WTC11 (cell line): ENCODE measurements at regions not wholly inside any gene's neighbourhood (a gene's known extent, or its start where the extent isn't known, plus 50 kb on each side); places are given as distances from the start of the nearest gene placed in this dataset.

ENCODE experiments used
- ATAC-seq: fragments of 200-7000 bp; cut with Tn5 transposase; 2 replicates; pipeline ENCODE4 v1.10.0; 2021; ENCODE audit warnings: mild to moderate bottlenecking, moderate library complexity
- CTCF ChIA-PET: fragments of 300-600 bp; sonication (Branson Sonifier 250); formaldehyde crosslinking; loops from one replicate; lab custom pipeline; 2021; ENCODE audit warnings: antibody characterized with exemption; lab: Charles Lee
- POLR2A ChIA-PET: fragments of 350-600 bp; sonication (Branson Sonifier 250); formaldehyde crosslinking; loops from one replicate; lab custom pipeline; 2021; ENCODE audit warnings: antibody characterized with exemption; lab: Charles Lee
- DNase-seq: peaks from one replicate; pipeline ENCODE4 v3.0.0; 2021; ENCODE audit warnings: low spot score
- H3K27ac Mint-ChIP-seq: 2 replicates; pipeline ENCODE4 v1.8.0; 2021; ENCODE audit warnings: mixed read lengths
- H3K27me3 Mint-ChIP-seq: 2 replicates; pipeline ENCODE4 v1.8.0; 2021; ENCODE audit warnings: low read depth, mild to moderate bottlenecking, moderate library complexity, mixed read lengths
- H3K36me3 Mint-ChIP-seq: 2 replicates; pipeline ENCODE4 v1.8.0; 2021; ENCODE audit warnings: mixed read lengths
- H3K4me1 Mint-ChIP-seq: 2 replicates; pipeline ENCODE4 v1.8.0; 2022; ENCODE audit warnings: mixed read lengths
- H3K4me3 Mint-ChIP-seq: 2 replicates; pipeline ENCODE4 v1.8.0; 2021; ENCODE audit warnings: mild to moderate bottlenecking, moderate library complexity, mixed read lengths
- H3K9me3 Mint-ChIP-seq: 2 replicates; pipeline ENCODE4 v1.8.0; 2021; ENCODE audit warnings: mixed read lengths
- CBFB ChIP-seq: sonication (generic); formaldehyde crosslinking; IDR thresholded peaks from 2 replicates; pipeline ENCODE4 v1.8.1; 2022; ENCODE audit warnings: mild to moderate bottlenecking, low read depth, missing genetic modification reagents
- ESRRA ChIP-seq: sonication (generic); formaldehyde crosslinking; IDR thresholded peaks from 2 replicates; pipeline ENCODE4 v1.8.1; 2022; ENCODE audit warnings: mild to moderate bottlenecking, missing genetic modification reagents, borderline replicate concordance
- FOXK1 ChIP-seq: sonication (generic); formaldehyde crosslinking; IDR thresholded peaks from 2 replicates; pipeline ENCODE4 v1.8.0; 2022; ENCODE audit warnings: mild to moderate bottlenecking, moderate library complexity, missing genetic modification reagents
- FOXP1 ChIP-seq: sonication (generic); formaldehyde crosslinking; IDR thresholded peaks from 2 replicates; pipeline ENCODE4 v1.8.0; 2022; ENCODE audit warnings: missing genetic modification reagents, mild to moderate bottlenecking, moderate library complexity, borderline replicate concordance
- GRHL2 ChIP-seq: fragments of 250-450 bp; sonication (Bioruptor Pico); IDR thresholded peaks from 2 replicates; pipeline ENCODE4 v1.8.0; 2022; ENCODE audit warnings: mild to moderate bottlenecking, moderate library complexity; ENCODE audit not compliant: insufficient replicate concordance, severe bottlenecking
- IRF2 ChIP-seq: sonication (generic); formaldehyde crosslinking; IDR thresholded peaks from 2 replicates; pipeline ENCODE4 v1.8.0; 2022; ENCODE audit warnings: low read depth, missing genetic modification reagents, borderline replicate concordance
- MYBL2 ChIP-seq: sonication (generic); formaldehyde crosslinking; IDR thresholded peaks from 2 replicates; pipeline ENCODE4 v1.8.1; 2023; ENCODE audit warnings: mild to moderate bottlenecking, moderate library complexity, missing genetic modification reagents
- NFYB ChIP-seq: sonication (generic); formaldehyde crosslinking; conservative IDR thresholded peaks from 2 replicates; pipeline ENCODE4 v1.8.0; 2022; ENCODE audit warnings: low read depth, missing genetic modification reagents
- NR1H2 ChIP-seq: sonication (generic); formaldehyde crosslinking; IDR thresholded peaks from 2 replicates; pipeline ENCODE4 v1.9.0; 2021; ENCODE audit warnings: mild to moderate bottlenecking, moderate library complexity, missing genetic modification reagents
- PRRX2 ChIP-seq: fragments of 250-450 bp; sonication (Bioruptor Pico); IDR thresholded peaks from 2 replicates; pipeline ENCODE4 v1.8.0; 2021; ENCODE audit warnings: mild to moderate bottlenecking
- RORB ChIP-seq: fragments of 250-450 bp; sonication (Bioruptor Pico); IDR thresholded peaks from 2 replicates; pipeline ENCODE4 v1.9.0; 2021; ENCODE audit warnings: mild to moderate bottlenecking
- SMAD3 ChIP-seq: sonication (generic); formaldehyde crosslinking; IDR thresholded peaks from 2 replicates; pipeline ENCODE4 v1.8.0; 2022; ENCODE audit warnings: missing genetic modification reagents, mild to moderate bottlenecking, borderline replicate concordance
- SMAD4 ChIP-seq: sonication (generic); formaldehyde crosslinking; IDR thresholded peaks from 2 replicates; pipeline ENCODE4 v1.8.0; 2022; ENCODE audit warnings: mild to moderate bottlenecking, missing genetic modification reagents
- ZNF423 ChIP-seq: fragments of 250-450 bp; sonication (Bioruptor Pico); IDR thresholded peaks from 2 replicates; pipeline ENCODE4 v2.1.2; 2022; ENCODE audit warnings: mild to moderate bottlenecking, moderate library complexity
- ZNF671 ChIP-seq: fragments of 250-450 bp; sonication (Bioruptor Pico); IDR thresholded peaks from 2 replicates; pipeline ENCODE4 v1.8.0; 2021; ENCODE audit warnings: mild to moderate bottlenecking
- TF ChIP-seq, protein P1 (sequence below): sonication (generic); formaldehyde crosslinking; IDR thresholded peaks from 2 replicates; pipeline ENCODE4 v1.8.1; 2022; ENCODE audit warnings: mild to moderate bottlenecking, moderate library complexity, missing genetic modification reagents
- TF ChIP-seq, protein P2 (sequence below): sonication (generic); formaldehyde crosslinking; IDR thresholded peaks from 2 replicates; pipeline ENCODE4 v1.8.1; 2022; ENCODE audit warnings: mild to moderate bottlenecking, missing genetic modification reagents, moderate library complexity, borderline replicate concordance
- TF ChIP-seq, protein P3 (sequence below): fragments of 250-450 bp; sonication (Bioruptor Pico); IDR thresholded peaks from 2 replicates; pipeline ENCODE4 v1.9.0; 2021; ENCODE audit warnings: mild to moderate bottlenecking
- TF ChIP-seq, protein P4 (sequence below): sonication (generic); formaldehyde crosslinking; IDR thresholded peaks from 2 replicates; pipeline ENCODE4 v1.8.0; 2023; ENCODE audit warnings: missing genetic modification reagents, mild to moderate bottlenecking, borderline replicate concordance
- TF ChIP-seq, protein P5 (sequence below): sonication (generic); formaldehyde crosslinking; IDR thresholded peaks from 2 replicates; pipeline ENCODE4 v1.8.0; 2022; ENCODE audit warnings: mild to moderate bottlenecking, missing genetic modification reagents

DNA sequence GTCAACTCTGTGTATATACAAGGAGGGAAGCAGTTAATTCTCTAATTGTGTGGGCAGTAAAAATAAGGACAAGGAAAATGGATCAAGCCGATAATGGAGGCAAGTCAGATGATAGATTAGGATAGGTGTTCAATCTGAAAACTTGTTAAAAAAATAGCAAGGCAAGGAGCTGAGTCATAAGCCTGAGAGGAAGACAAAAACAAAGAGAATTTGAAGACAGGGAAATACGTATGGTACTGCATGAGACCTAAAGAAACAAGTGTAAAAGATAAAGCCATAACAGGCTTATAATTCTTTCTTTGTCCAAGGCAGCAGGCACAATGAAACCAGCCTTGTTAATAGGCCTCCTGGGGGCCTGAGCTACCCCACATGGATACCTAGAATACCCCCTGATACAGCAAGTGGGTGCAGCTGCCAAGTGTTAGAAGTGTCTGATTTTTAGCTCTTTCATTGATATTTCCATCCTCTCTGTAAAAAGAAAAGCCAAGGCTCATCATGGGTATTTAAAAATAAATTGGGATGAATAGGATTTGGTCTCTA is 1570.6 kb upstream of the LRRTM3 start:
- TF ChIP-seq GRHL2 (no peak), MYBL2 (CRISPR knock-in tag) (no peak), NFYB (CRISPR knock-in tag) (no peak), RORB (CRISPR knock-in tag) (no peak), NR1H2 (no peak), ZNF671 (CRISPR knock-in tag) (no peak), SMAD4 (CRISPR knock-in tag) (no peak), IRF2 (CRISPR knock-in tag) (no peak), FOXP1 (CRISPR knock-in tag) (no peak), ZNF423 (CRISPR knock-in tag) (no peak), CBFB (CRISPR knock-in tag) (no peak), PRRX2 (CRISPR knock-in tag) (no peak), FOXK1 (no peak), SMAD3 (CRISPR knock-in tag) (no peak), ESRRA (CRISPR knock-in tag) (no peak)
- TF ChIP-seq, protein P1, sequence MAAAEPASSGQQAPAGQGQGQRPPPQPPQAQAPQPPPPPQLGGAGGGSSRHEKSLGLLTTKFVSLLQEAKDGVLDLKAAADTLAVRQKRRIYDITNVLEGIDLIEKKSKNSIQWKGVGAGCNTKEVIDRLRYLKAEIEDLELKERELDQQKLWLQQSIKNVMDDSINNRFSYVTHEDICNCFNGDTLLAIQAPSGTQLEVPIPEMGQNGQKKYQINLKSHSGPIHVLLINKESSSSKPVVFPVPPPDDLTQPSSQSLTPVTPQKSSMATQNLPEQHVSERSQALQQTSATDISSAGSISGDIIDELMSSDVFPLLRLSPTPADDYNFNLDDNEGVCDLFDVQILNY (CRISPR knock-in tag): no peak
- TF ChIP-seq, protein P2, sequence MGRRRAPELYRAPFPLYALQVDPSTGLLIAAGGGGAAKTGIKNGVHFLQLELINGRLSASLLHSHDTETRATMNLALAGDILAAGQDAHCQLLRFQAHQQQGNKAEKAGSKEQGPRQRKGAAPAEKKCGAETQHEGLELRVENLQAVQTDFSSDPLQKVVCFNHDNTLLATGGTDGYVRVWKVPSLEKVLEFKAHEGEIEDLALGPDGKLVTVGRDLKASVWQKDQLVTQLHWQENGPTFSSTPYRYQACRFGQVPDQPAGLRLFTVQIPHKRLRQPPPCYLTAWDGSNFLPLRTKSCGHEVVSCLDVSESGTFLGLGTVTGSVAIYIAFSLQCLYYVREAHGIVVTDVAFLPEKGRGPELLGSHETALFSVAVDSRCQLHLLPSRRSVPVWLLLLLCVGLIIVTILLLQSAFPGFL (CRISPR knock-in tag): no peak
- TF ChIP-seq, protein P3, sequence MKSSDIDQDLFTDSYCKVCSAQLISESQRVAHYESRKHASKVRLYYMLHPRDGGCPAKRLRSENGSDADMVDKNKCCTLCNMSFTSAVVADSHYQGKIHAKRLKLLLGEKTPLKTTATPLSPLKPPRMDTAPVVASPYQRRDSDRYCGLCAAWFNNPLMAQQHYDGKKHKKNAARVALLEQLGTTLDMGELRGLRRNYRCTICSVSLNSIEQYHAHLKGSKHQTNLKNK (CRISPR knock-in tag): no peak
- TF ChIP-seq, protein P4, sequence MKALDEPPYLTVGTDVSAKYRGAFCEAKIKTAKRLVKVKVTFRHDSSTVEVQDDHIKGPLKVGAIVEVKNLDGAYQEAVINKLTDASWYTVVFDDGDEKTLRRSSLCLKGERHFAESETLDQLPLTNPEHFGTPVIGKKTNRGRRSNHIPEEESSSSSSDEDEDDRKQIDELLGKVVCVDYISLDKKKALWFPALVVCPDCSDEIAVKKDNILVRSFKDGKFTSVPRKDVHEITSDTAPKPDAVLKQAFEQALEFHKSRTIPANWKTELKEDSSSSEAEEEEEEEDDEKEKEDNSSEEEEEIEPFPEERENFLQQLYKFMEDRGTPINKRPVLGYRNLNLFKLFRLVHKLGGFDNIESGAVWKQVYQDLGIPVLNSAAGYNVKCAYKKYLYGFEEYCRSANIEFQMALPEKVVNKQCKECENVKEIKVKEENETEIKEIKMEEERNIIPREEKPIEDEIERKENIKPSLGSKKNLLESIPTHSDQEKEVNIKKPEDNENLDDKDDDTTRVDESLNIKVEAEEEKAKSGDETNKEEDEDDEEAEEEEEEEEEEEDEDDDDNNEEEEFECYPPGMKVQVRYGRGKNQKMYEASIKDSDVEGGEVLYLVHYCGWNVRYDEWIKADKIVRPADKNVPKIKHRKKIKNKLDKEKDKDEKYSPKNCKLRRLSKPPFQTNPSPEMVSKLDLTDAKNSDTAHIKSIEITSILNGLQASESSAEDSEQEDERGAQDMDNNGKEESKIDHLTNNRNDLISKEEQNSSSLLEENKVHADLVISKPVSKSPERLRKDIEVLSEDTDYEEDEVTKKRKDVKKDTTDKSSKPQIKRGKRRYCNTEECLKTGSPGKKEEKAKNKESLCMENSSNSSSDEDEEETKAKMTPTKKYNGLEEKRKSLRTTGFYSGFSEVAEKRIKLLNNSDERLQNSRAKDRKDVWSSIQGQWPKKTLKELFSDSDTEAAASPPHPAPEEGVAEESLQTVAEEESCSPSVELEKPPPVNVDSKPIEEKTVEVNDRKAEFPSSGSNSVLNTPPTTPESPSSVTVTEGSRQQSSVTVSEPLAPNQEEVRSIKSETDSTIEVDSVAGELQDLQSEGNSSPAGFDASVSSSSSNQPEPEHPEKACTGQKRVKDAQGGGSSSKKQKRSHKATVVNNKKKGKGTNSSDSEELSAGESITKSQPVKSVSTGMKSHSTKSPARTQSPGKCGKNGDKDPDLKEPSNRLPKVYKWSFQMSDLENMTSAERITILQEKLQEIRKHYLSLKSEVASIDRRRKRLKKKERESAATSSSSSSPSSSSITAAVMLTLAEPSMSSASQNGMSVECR (CRISPR knock-in tag): no peak
- TF ChIP-seq, protein P5, sequence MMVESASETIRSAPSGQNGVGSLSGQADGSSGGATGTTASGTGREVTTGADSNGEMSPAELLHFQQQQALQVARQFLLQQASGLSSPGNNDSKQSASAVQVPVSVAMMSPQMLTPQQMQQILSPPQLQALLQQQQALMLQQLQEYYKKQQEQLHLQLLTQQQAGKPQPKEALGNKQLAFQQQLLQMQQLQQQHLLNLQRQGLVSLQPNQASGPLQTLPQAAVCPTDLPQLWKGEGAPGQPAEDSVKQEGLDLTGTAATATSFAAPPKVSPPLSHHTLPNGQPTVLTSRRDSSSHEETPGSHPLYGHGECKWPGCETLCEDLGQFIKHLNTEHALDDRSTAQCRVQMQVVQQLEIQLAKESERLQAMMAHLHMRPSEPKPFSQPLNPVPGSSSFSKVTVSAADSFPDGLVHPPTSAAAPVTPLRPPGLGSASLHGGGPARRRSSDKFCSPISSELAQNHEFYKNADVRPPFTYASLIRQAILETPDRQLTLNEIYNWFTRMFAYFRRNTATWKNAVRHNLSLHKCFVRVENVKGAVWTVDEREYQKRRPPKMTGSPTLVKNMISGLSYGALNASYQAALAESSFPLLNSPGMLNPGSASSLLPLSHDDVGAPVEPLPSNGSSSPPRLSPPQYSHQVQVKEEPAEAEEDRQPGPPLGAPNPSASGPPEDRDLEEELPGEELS (CRISPR knock-in tag): no peak
- no peak for ATAC-seq
- H3K4me1 Mint-ChIP-seq: no peaks in the 10 kb centered on the region
- no peak overlapping the region for H3K27ac Mint-ChIP-seq
- H3K4me3 Mint-ChIP-seq: no peak overlapping the region
- no peaks in the 10 kb centered on the region; the same call in 1 of the 2 replicates for H3K27me3 Mint-ChIP-seq
- H3K9me3 Mint-ChIP-seq: peaks cover 20% of the 10 kb centered on the region
- H3K36me3 Mint-ChIP-seq: peaks cover 2% of the 10 kb centered on the region; the same call in 1 of the 2 replicates
- ChIA-PET CTCF (no interaction called here), POLR2A (no interaction called here)
- DNase-seq: no peak
